SH-SY5Y (cell line): ENCODE measurements at regions not wholly inside any gene's neighbourhood (a gene's known extent, or its start where the extent isn't known, plus 50 kb on each side); places are given as distances from the start of the nearest gene placed in this dataset.

Experiments used
- GATA2 ChIP-seq: IDR thresholded peaks from 2 replicates; pipeline ENCODE4 v1.6.1; 2011; ENCODE audit warnings: mild to moderate bottlenecking, low read depth, low read length
- GATA3 ChIP-seq: IDR thresholded peaks from 2 replicates; pipeline ENCODE4 v1.6.1; 2011; ENCODE audit warnings: low read depth, mild to moderate bottlenecking, low read length, moderate library complexity

- no peak for TF ChIP-seq GATA2
- no peak for TF ChIP-seq GATA3
Observed at GRCh38 chr14:82366803-82367202, 833.1 kb upstream of the SEL1L start.
